ENCODE measurements at regions not wholly inside any gene's neighbourhood (a gene's known extent, or its start where the extent isn't known, plus 50 kb on each side); places are given as distances from the start of the nearest gene placed in this dataset.

GRCh38 chr2:146024212-146024743, 1504.4 kb upstream of the ZEB2 start:
- Histone ChIP-seq H3K9me3 (ENCODE audit: low read depth, low read length, poor library complexity, severe bottlenecking) (no peaks in the 10 kb centered on the region), H3K4me1 (ENCODE audit: insufficient read depth, low read length, poor library complexity, severe bottlenecking) (no peaks in the 10 kb centered on the region), H3K27me3 (replicated peaks; ENCODE audit: insufficient read depth, low read depth, low read length, poor library complexity) (no peaks in the 10 kb centered on the region), H3K27ac (ENCODE audit: low read depth, low read length, poor library complexity, severe bottlenecking) (no peak overlapping the region), H3K36me3 (ENCODE audit: insufficient read depth, low read length, poor library complexity, severe bottlenecking) (no peaks in the 10 kb centered on the region), H3K4me3 (ENCODE audit: low read depth, low read length, poor library complexity, severe bottlenecking) (no peak overlapping the region)
- DNase-seq (ENCODE audit: low spot score): no peak
- ChIA-PET CTCF (no interaction called here), POLR2A (ENCODE audit: low non-redundant PET) (no interaction called here)
- intact Hi-C loops (cut with micrococcal nuclease; ENCODE audit: unreplicated experiment): no loop called here
- TF ChIP-seq CTCF (conservative IDR thresholded peaks at IDR 0.05; ENCODE audit: low read depth, low read length) (no peak), EZH2 (IDR thresholded peaks at IDR 0.05; ENCODE audit: borderline replicate concordance, low read depth, low read length, poor library complexity, severe bottlenecking) (no peak)
- no TSS peak for BruUV-seq (replicated peaks)

GRCh38 chr2:146004462-146004861, 1484.5 kb upstream of the ZEB2 start:
- no TSS peak for BruUV-seq (replicated peaks)
- Histone ChIP-seq H3K9me3 (ENCODE audit: low read depth, low read length, poor library complexity, severe bottlenecking) (no peaks in the 10 kb centered on the region), H3K27me3 (replicated peaks; ENCODE audit: insufficient read depth, low read depth, low read length, poor library complexity) (no peaks in the 10 kb centered on the region), H3K27ac (ENCODE audit: low read depth, low read length, poor library complexity, severe bottlenecking) (no peak overlapping the region), H3K36me3 (ENCODE audit: insufficient read depth, low read length, poor library complexity, severe bottlenecking) (no peaks in the 10 kb centered on the region), H3K4me3 (ENCODE audit: low read depth, low read length, poor library complexity, severe bottlenecking) (no peak overlapping the region), H3K4me1 (ENCODE audit: insufficient read depth, low read length, poor library complexity, severe bottlenecking) (no peaks in the 10 kb centered on the region)
- ChIA-PET POLR2A (ENCODE audit: low non-redundant PET) (no interaction called here), CTCF (no interaction called here)
- DNase-seq (ENCODE audit: low spot score): peak; percentile 60
- intact Hi-C loops (cut with micrococcal nuclease; ENCODE audit: unreplicated experiment): no loop called here
- no peak for TF ChIP-seq CTCF (conservative IDR thresholded peaks at IDR 0.05; ENCODE audit: low read depth, low read length)
- no peak for TF ChIP-seq EZH2 (IDR thresholded peaks at IDR 0.05; ENCODE audit: borderline replicate concordance, low read depth, low read length, poor library complexity, severe bottlenecking)

GRCh38 chr2:146003337-146003736, 1483.4 kb upstream of the ZEB2 start:
- ChIA-PET CTCF (no interaction called here), POLR2A (ENCODE audit: low non-redundant PET) (no interaction called here)
- no TSS peak for BruUV-seq (replicated peaks)
- Histone ChIP-seq H3K27ac (ENCODE audit: low read depth, low read length, poor library complexity, severe bottlenecking) (no peak overlapping the region), H3K36me3 (ENCODE audit: insufficient read depth, low read length, poor library complexity, severe bottlenecking) (no peaks in the 10 kb centered on the region), H3K4me1 (ENCODE audit: insufficient read depth, low read length, poor library complexity, severe bottlenecking) (no peaks in the 10 kb centered on the region), H3K4me3 (ENCODE audit: low read depth, low read length, poor library complexity, severe bottlenecking) (no peak overlapping the region), H3K27me3 (replicated peaks; ENCODE audit: insufficient read depth, low read depth, low read length, poor library complexity) (no peaks in the 10 kb centered on the region), H3K9me3 (ENCODE audit: low read depth, low read length, poor library complexity, severe bottlenecking) (no peaks in the 10 kb centered on the region)
- TF ChIP-seq CTCF (conservative IDR thresholded peaks at IDR 0.05; ENCODE audit: low read depth, low read length) (no peak), EZH2 (IDR thresholded peaks at IDR 0.05; ENCODE audit: borderline replicate concordance, low read depth, low read length, poor library complexity, severe bottlenecking) (no peak)
- intact Hi-C loops (cut with micrococcal nuclease; ENCODE audit: unreplicated experiment): no loop called here
- DNase-seq (ENCODE audit: low spot score): no peak
